SK-N-SH treated with all-trans-retinoic acid at 6 μM for 48 hours (cell line): ENCODE measurements at regions not wholly inside any gene's neighbourhood (a gene's known extent, or its start where the extent isn't known, plus 50 kb on each side); places are given as distances from the start of the nearest gene placed in this dataset.
A peak's percentile ranks its signal among the peaks of the same experiment; 100 is the strongest.
"Not testable (repeated sequence)": the region's sequence is repeated elsewhere in the genome, so short reads cannot be mapped to it uniquely, and the experiment has no call there.

Experiments
- ATAC-seq: fragments of 200-7000 bp; cut with Tn5 transposase; 3 replicates; pipeline ENCODE4 v1.9.1; 2020; ENCODE audit warnings: mild to moderate bottlenecking, moderate library complexity
- ARNTL ChIP-seq: fragments of 450-650 bp; formaldehyde crosslinking; IDR thresholded peaks from 2 replicates; pipeline ENCODE4 v1.5.0; 2020; ENCODE audit warnings: low read depth, mild to moderate bottlenecking, moderate library complexity, borderline replicate concordance
- CSDC2 ChIP-seq: fragments of 250-450 bp; sonication (Bioruptor Pico); IDR thresholded peaks from 2 replicates; pipeline ENCODE4 v1.5.0; 2020; ENCODE audit warnings: mild to moderate bottlenecking, moderate library complexity
- ESRRG ChIP-seq: fragments of 250-450 bp; sonication (Bioruptor Pico); IDR thresholded peaks from 2 replicates; pipeline ENCODE4 v1.6.1; 2021; ENCODE audit warnings: mild to moderate bottlenecking
- ISL1 ChIP-seq: fragments of 250-450 bp; sonication (Bioruptor Pico); IDR thresholded peaks from 2 replicates; pipeline ENCODE4 v2.1.2; 2022; ENCODE audit warnings: mild to moderate bottlenecking, moderate library complexity
- PPARA ChIP-seq: fragments of 250-450 bp; sonication (Bioruptor Pico); IDR thresholded peaks from 2 replicates; pipeline ENCODE4 v1.5.0; 2020; ENCODE audit warnings: mild to moderate bottlenecking, borderline replicate concordance
- SNAI2 ChIP-seq: fragments of 250-450 bp; sonication (Bioruptor Pico); IDR thresholded peaks from 2 replicates; pipeline ENCODE4 v1.5.0; 2020; ENCODE audit warnings: mild to moderate bottlenecking, moderate library complexity
- TCF4 ChIP-seq: fragments of 250-450 bp; sonication (Bioruptor Pico); IDR thresholded peaks from 2 replicates; pipeline ENCODE4 v1.8.0; 2021; ENCODE audit warnings: mild to moderate bottlenecking, moderate library complexity, borderline replicate concordance
- TOX ChIP-seq: fragments of 250-450 bp; sonication (Bioruptor Pico); IDR thresholded peaks from 2 replicates; pipeline ENCODE4 v1.8.0; 2021; ENCODE audit warnings: mild to moderate bottlenecking, moderate library complexity, borderline replicate concordance
- ZC3H10 ChIP-seq: fragments of 250-450 bp; sonication (Bioruptor Pico); IDR thresholded peaks from 2 replicates; pipeline ENCODE4 v1.5.1; 2021; ENCODE audit warnings: mild to moderate bottlenecking, moderate library complexity
- ZFP3 ChIP-seq: fragments of 250-450 bp; sonication (Bioruptor Pico); IDR thresholded peaks from 2 replicates; pipeline ENCODE4 v1.5.0; 2020; ENCODE audit warnings: mild to moderate bottlenecking, moderate library complexity
- ZFP30 ChIP-seq: fragments of 450-650 bp; formaldehyde crosslinking; IDR thresholded peaks from 2 replicates; pipeline ENCODE4 v1.5.0; 2022; ENCODE audit warnings: mild to moderate bottlenecking, moderate library complexity
- ZNF565 ChIP-seq: fragments of 450-650 bp; formaldehyde crosslinking; conservative IDR thresholded peaks from 2 replicates; pipeline ENCODE4 v1.5.0; 2020; ENCODE audit warnings: low read depth, mild to moderate bottlenecking, moderate library complexity
- ZNF70 ChIP-seq: fragments of 450-650 bp; formaldehyde crosslinking; IDR thresholded peaks from 2 replicates; pipeline ENCODE4 v1.5.0; 2020; ENCODE audit warnings: mild to moderate bottlenecking, moderate library complexity
- TF ChIP-seq, protein P1 (sequence below): fragments of 250-450 bp; sonication (Bioruptor Pico); IDR thresholded peaks from 2 replicates; pipeline ENCODE4 v1.5.0; 2020; ENCODE audit warnings: mild to moderate bottlenecking, moderate library complexity
- TF ChIP-seq, protein P2 (sequence below): fragments of 250-450 bp; sonication (Bioruptor Pico); IDR thresholded peaks from 2 replicates; pipeline ENCODE4 v1.8.0; 2020; ENCODE audit warnings: mild to moderate bottlenecking, moderate library complexity, borderline replicate concordance
- TF ChIP-seq, protein P3 (sequence below): fragments of 250-450 bp; sonication (Bioruptor Pico); IDR thresholded peaks from 2 replicates; pipeline ENCODE4 v1.5.1; 2020; ENCODE audit warnings: low read depth, mild to moderate bottlenecking, moderate library complexity
- TF ChIP-seq, protein P4 (sequence below): fragments of 250-450 bp; sonication (Bioruptor Pico); IDR thresholded peaks from 2 replicates; pipeline ENCODE4 v1.5.1; 2021; ENCODE audit warnings: mild to moderate bottlenecking, moderate library complexity
- TF ChIP-seq, protein P5 (sequence below): fragments of 250-450 bp; sonication (Bioruptor Pico); IDR thresholded peaks from 2 replicates; pipeline ENCODE4 v1.8.0; 2021; ENCODE audit warnings: low read depth, mild to moderate bottlenecking, moderate library complexity, borderline replicate concordance

DNA sequence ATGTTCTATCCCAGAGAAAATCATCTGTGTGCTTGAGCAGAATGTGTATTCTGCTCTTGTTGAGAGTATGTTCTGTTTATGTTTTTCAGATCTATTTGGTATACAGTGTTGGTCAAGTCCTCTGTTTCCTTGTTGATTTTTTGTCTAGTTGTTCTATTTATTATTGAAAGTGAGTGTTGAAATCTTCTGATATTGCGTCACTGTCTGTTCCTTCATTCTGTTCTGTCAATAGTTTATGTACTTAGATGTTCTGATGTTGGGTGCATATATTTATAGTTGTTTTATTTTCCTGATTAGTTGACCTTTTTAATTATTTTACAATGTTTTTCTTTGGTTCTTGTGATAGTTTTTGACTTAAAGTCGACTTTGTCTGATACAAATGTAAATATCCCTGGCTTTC lies 458.7 kb upstream of the HSF2 start:
- TF ChIP-seq ESRRG (CRISPR knock-in tag) = no peak
- no peak for TF ChIP-seq ZFP3 (CRISPR knock-in tag)
- TF ChIP-seq ZC3H10 (CRISPR knock-in tag) = no peak
- no peak for TF ChIP-seq ZFP30 (CRISPR knock-in tag)
- ATAC-seq = no peak

DNA sequence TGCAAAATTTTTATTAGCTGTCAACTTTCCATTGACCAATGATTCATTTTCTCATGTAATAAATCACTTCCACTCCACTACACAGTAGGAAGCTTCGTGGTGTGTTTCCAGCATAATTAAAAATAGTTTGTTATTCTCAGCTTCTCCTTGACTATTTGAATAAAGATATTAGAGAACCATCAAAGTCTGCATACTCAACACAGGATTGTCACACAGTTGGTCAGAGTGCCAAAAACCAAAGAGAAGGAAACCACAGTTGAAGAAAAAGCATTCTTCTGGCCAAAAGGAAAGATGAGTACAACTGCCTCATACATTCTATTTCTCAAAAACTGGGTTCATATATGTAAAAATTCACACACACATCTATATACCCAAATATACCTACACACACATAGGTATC lies 455.1 kb upstream of the HSF2 start:
- no peak for TF ChIP-seq ZFP3 (CRISPR knock-in tag)
- TF ChIP-seq, protein P1, sequence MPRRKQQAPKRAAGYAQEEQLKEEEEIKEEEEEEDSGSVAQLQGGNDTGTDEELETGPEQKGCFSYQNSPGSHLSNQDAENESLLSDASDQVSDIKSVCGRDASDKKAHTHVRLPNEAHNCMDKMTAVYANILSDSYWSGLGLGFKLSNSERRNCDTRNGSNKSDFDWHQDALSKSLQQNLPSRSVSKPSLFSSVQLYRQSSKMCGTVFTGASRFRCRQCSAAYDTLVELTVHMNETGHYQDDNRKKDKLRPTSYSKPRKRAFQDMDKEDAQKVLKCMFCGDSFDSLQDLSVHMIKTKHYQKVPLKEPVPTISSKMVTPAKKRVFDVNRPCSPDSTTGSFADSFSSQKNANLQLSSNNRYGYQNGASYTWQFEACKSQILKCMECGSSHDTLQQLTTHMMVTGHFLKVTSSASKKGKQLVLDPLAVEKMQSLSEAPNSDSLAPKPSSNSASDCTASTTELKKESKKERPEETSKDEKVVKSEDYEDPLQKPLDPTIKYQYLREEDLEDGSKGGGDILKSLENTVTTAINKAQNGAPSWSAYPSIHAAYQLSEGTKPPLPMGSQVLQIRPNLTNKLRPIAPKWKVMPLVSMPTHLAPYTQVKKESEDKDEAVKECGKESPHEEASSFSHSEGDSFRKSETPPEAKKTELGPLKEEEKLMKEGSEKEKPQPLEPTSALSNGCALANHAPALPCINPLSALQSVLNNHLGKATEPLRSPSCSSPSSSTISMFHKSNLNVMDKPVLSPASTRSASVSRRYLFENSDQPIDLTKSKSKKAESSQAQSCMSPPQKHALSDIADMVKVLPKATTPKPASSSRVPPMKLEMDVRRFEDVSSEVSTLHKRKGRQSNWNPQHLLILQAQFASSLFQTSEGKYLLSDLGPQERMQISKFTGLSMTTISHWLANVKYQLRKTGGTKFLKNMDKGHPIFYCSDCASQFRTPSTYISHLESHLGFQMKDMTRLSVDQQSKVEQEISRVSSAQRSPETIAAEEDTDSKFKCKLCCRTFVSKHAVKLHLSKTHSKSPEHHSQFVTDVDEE (CRISPR knock-in tag) = no peak
- TF ChIP-seq ZNF565 (CRISPR knock-in tag) = no peak
- TF ChIP-seq, protein P2, sequence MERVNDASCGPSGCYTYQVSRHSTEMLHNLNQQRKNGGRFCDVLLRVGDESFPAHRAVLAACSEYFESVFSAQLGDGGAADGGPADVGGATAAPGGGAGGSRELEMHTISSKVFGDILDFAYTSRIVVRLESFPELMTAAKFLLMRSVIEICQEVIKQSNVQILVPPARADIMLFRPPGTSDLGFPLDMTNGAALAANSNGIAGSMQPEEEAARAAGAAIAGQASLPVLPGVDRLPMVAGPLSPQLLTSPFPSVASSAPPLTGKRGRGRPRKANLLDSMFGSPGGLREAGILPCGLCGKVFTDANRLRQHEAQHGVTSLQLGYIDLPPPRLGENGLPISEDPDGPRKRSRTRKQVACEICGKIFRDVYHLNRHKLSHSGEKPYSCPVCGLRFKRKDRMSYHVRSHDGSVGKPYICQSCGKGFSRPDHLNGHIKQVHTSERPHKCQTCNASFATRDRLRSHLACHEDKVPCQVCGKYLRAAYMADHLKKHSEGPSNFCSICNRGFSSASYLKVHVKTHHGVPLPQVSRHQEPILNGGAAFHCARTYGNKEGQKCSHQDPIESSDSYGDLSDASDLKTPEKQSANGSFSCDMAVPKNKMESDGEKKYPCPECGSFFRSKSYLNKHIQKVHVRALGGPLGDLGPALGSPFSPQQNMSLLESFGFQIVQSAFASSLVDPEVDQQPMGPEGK = no peak
- TF ChIP-seq, protein P3, sequence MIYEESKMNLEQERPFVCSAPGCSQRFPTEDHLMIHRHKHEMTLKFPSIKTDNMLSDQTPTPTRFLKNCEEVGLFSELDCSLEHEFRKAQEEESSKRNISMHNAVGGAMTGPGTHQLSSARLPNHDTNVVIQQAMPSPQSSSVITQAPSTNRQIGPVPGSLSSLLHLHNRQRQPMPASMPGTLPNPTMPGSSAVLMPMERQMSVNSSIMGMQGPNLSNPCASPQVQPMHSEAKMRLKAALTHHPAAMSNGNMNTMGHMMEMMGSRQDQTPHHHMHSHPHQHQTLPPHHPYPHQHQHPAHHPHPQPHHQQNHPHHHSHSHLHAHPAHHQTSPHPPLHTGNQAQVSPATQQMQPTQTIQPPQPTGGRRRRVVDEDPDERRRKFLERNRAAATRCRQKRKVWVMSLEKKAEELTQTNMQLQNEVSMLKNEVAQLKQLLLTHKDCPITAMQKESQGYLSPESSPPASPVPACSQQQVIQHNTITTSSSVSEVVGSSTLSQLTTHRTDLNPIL = no peak
- no peak for TF ChIP-seq TOX (CRISPR knock-in tag)
- ATAC-seq = no peak

DNA sequence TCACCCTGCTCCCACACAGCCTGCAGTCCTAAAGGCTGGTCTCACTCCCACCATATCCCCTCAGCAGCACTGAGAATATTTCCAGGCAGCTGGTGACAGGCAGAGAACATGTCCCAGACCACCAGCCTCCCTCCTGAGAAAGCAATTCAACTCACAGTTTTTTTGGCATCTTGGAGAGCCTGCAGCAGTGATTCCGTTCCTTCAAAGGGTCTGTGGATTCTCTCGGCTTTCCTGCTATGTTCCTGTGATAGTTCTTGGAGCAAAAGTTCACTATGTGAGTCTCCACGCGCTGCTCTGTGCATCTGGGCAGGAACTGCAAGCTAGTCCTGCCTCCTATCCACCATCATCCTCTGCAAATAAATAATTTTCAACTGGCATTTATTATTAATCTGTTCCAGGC lies 448.3 kb upstream of the HSF2 start:
- TF ChIP-seq ARNTL (CRISPR knock-in tag) (no peak), SNAI2 (no peak), ZFP3 (CRISPR knock-in tag) (no peak), CSDC2 (CRISPR knock-in tag) (no peak), ZNF70 (CRISPR knock-in tag) (no peak), PPARA (CRISPR knock-in tag) (no peak), TOX (CRISPR knock-in tag) (no peak), TCF4 (CRISPR knock-in tag) (no peak)
- TF ChIP-seq, protein P2 = no peak
- TF ChIP-seq, protein P4, sequence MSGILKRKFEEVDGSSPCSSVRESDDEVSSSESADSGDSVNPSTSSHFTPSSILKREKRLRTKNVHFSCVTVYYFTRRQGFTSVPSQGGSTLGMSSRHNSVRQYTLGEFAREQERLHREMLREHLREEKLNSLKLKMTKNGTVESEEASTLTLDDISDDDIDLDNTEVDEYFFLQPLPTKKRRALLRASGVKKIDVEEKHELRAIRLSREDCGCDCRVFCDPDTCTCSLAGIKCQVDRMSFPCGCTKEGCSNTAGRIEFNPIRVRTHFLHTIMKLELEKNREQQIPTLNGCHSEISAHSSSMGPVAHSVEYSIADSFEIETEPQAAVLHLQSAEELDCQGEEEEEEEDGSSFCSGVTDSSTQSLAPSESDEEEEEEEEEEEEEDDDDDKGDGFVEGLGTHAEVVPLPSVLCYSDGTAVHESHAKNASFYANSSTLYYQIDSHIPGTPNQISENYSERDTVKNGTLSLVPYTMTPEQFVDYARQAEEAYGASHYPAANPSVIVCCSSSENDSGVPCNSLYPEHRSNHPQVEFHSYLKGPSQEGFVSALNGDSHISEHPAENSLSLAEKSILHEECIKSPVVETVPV (CRISPR knock-in tag) = no peak
- TF ChIP-seq, protein P5, sequence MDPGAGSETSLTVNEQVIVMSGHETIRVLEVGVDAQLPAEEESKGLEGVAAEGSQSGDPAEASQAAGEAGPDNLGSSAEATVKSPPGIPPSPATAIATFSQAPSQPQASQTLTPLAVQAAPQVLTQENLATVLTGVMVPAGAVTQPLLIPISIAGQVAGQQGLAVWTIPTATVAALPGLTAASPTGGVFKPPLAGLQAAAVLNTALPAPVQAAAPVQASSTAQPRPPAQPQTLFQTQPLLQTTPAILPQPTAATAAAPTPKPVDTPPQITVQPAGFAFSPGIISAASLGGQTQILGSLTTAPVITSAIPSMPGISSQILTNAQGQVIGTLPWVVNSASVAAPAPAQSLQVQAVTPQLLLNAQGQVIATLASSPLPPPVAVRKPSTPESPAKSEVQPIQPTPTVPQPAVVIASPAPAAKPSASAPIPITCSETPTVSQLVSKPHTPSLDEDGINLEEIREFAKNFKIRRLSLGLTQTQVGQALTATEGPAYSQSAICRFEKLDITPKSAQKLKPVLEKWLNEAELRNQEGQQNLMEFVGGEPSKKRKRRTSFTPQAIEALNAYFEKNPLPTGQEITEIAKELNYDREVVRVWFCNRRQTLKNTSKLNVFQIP = no peak
- ATAC-seq = peak; percentile 56

DNA sequence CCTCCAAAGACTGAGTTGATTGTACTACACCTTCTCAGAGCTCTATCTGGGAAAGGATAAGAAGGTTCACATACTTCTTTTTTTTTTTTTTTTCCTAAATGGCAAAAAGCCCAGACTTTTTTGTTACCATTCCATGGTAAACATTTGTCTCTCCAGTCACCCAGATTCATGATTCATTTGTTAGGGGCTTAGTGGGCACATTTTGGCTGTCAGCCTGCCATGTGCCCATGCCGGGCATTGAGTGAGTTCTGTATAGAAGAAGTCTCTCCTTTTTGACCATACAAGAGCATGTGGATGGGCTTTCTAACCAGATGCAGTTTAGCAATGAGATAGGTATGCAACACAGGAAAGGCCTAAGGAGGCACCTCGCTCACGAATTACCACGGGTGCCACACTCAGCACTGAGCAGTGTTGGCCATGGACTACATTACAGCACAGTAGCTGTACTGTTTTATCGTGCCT lies 447.5 kb upstream of the HSF2 start:
- TF ChIP-seq ZNF565 (CRISPR knock-in tag) (no peak), ISL1 (CRISPR knock-in tag) (peak; percentile 38)
- peak; percentile 98 for ATAC-seq

DNA sequence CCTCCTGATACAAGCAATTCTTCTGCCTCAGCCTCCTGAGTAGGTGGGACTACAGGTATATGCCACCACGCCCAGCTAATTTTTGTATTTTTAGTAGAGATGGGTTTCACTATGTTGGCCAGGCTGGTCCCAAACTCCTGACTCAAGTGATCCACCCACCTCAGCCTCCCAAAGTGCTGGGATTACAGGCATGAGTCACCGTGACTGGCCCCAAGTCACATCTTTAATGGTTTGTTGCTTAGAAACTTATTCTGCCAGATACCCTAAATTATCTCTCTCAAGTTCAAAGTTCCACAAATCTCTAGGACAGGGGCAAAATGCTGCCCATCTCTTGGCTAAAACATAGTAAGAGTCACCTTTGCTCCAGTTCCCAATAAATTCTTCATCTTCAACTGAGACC lies 444.1 kb upstream of the HSF2 start:
- ATAC-seq = not testable (repeated sequence)
